ENCODE measurements at regions not wholly inside any gene's neighbourhood (a gene's known extent, or its start where the extent isn't known, plus 50 kb on each side); places are given as distances from the start of the nearest gene placed in this dataset.

- Histone ChIP-seq H3K4me2 (no peak overlapping the region), H3K27ac (no peak overlapping the region), H4K20me1 (ENCODE audit: insufficient read depth) (no peaks in the 10 kb centered on the region), H2AFZ (ENCODE audit: low read depth) (no peak overlapping the region), H3K79me2 (ENCODE audit: insufficient read depth, low read depth) (no peaks in the 10 kb centered on the region), H3K36me3 (ENCODE audit: insufficient read depth) (no peaks in the 10 kb centered on the region), H3K9ac (no peak overlapping the region), H3K4me3 (IDR thresholded peaks at IDR 0.05; ENCODE audit: insufficient read depth, low read depth, low read length) (no peak overlapping the region), H3K4me1 (ENCODE audit: low read depth, poor library complexity, severe bottlenecking) (no peaks in the 10 kb centered on the region), H3K27me3 (ENCODE audit: insufficient read depth, low read depth) (no peaks in the 10 kb centered on the region)
- no peak for TF ChIP-seq CTCF (conservative IDR thresholded peaks at IDR 0.05; ENCODE audit: low read depth, low read length)
These were observed 117.1 kb upstream of the CCDC28A start for GRCh38 chr6:138656364-138657064.

GRCh38 chr6:138657065-138657425 lies 116.5 kb upstream of the CCDC28A start:
- no peak for TF ChIP-seq CTCF (conservative IDR thresholded peaks at IDR 0.05; ENCODE audit: low read depth, low read length)
- H3K27me3 ChIP-seq (ENCODE audit: insufficient read depth, low read depth) = no peaks in the 10 kb centered on the region
- no peak overlapping the region for H3K9ac ChIP-seq
- H3K36me3 ChIP-seq (ENCODE audit: insufficient read depth) = no peaks in the 10 kb centered on the region
- H4K20me1 ChIP-seq (ENCODE audit: insufficient read depth) = no peaks in the 10 kb centered on the region
- H3K4me3 ChIP-seq (IDR thresholded peaks at IDR 0.05; ENCODE audit: insufficient read depth, low read depth, low read length) = no peak overlapping the region
- H3K4me2 ChIP-seq = no peak overlapping the region
- no peaks in the 10 kb centered on the region for H3K79me2 ChIP-seq (ENCODE audit: insufficient read depth, low read depth)
- no peak overlapping the region for H2AFZ ChIP-seq (ENCODE audit: low read depth)
- H3K4me1 ChIP-seq (ENCODE audit: low read depth, poor library complexity, severe bottlenecking) = no peaks in the 10 kb centered on the region
- H3K27ac ChIP-seq = no peak overlapping the region

GRCh38 chr6:138659998-138660397 lies 113.6 kb upstream of the CCDC28A start:
- TF ChIP-seq CTCF (conservative IDR thresholded peaks at IDR 0.05; ENCODE audit: low read depth, low read length) = no peak
- Histone ChIP-seq H3K27ac (no peak overlapping the region), H3K4me3 (IDR thresholded peaks at IDR 0.05; ENCODE audit: insufficient read depth, low read depth, low read length) (no peak overlapping the region), H3K4me1 (ENCODE audit: low read depth, poor library complexity, severe bottlenecking) (no peaks in the 10 kb centered on the region), H3K27me3 (ENCODE audit: insufficient read depth, low read depth) (no peaks in the 10 kb centered on the region), H3K9ac (no peak overlapping the region), H3K79me2 (ENCODE audit: insufficient read depth, low read depth) (no peaks in the 10 kb centered on the region), H3K4me2 (no peak overlapping the region), H2AFZ (ENCODE audit: low read depth) (no peak overlapping the region), H3K36me3 (ENCODE audit: insufficient read depth) (no peaks in the 10 kb centered on the region), H4K20me1 (ENCODE audit: insufficient read depth) (no peaks in the 10 kb centered on the region)

- Histone ChIP-seq H3K4me1 (ENCODE audit: low read depth, poor library complexity, severe bottlenecking) (no peaks in the 10 kb centered on the region), H3K9ac (no peak overlapping the region), H3K79me2 (ENCODE audit: insufficient read depth, low read depth) (no peaks in the 10 kb centered on the region), H2AFZ (ENCODE audit: low read depth) (no peak overlapping the region), H3K4me3 (IDR thresholded peaks at IDR 0.05; ENCODE audit: insufficient read depth, low read depth, low read length) (no peak overlapping the region), H3K27me3 (ENCODE audit: insufficient read depth, low read depth) (no peaks in the 10 kb centered on the region), H3K36me3 (ENCODE audit: insufficient read depth) (no peaks in the 10 kb centered on the region), H3K27ac (no peak overlapping the region), H3K4me2 (no peak overlapping the region), H4K20me1 (ENCODE audit: insufficient read depth) (no peaks in the 10 kb centered on the region)
- no peak for TF ChIP-seq CTCF (conservative IDR thresholded peaks at IDR 0.05; ENCODE audit: low read depth, low read length)
These were observed 111.1 kb upstream of the CCDC28A start for GRCh38 chr6:138662471-138662870.

Measured in KMS-11 (cell line).